ENCODE measurements at regions not wholly inside any gene's neighbourhood (a gene's known extent, or its start where the extent isn't known, plus 50 kb on each side); places are given as distances from the start of the nearest gene placed in this dataset.

DNA sequence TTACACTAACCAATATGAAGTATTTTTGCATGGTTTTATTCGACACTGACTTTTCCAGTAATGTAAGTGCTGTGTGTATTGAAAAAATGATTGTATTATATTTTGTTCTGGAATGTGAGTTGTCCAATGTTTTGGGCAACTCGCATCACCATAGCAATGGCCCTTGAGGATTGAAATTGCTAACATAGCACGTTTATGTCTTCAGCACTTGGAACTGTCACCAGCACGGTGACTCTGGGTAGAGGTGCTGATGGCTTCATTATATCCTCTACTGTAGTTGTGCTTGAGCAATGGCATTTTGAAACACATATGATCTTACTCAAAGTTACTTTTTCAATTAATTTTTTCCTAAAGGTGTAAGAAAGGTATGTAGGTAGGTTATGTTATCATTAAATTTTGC is 271.5 kb downstream of the ACTR3 start:
- Histone ChIP-seq H3K4me3 (no peak overlapping the region), H3K36me3 (ENCODE audit: low read depth) (no peaks in the 10 kb centered on the region), H3K9me3 (no peaks in the 10 kb centered on the region), H3K4me1 (ENCODE audit: low read depth) (no peaks in the 10 kb centered on the region)
- TF ChIP-seq, protein P1, sequence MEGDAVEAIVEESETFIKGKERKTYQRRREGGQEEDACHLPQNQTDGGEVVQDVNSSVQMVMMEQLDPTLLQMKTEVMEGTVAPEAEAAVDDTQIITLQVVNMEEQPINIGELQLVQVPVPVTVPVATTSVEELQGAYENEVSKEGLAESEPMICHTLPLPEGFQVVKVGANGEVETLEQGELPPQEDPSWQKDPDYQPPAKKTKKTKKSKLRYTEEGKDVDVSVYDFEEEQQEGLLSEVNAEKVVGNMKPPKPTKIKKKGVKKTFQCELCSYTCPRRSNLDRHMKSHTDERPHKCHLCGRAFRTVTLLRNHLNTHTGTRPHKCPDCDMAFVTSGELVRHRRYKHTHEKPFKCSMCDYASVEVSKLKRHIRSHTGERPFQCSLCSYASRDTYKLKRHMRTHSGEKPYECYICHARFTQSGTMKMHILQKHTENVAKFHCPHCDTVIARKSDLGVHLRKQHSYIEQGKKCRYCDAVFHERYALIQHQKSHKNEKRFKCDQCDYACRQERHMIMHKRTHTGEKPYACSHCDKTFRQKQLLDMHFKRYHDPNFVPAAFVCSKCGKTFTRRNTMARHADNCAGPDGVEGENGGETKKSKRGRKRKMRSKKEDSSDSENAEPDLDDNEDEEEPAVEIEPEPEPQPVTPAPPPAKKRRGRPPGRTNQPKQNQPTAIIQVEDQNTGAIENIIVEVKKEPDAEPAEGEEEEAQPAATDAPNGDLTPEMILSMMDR (IDR thresholded peaks at IDR 0.05) = no peak
- DNase-seq (no peak), ATAC-seq (no peak)
- intact Hi-C loops (cut with DNase I, micrococcal nuclease) = no loop called here

DNA sequence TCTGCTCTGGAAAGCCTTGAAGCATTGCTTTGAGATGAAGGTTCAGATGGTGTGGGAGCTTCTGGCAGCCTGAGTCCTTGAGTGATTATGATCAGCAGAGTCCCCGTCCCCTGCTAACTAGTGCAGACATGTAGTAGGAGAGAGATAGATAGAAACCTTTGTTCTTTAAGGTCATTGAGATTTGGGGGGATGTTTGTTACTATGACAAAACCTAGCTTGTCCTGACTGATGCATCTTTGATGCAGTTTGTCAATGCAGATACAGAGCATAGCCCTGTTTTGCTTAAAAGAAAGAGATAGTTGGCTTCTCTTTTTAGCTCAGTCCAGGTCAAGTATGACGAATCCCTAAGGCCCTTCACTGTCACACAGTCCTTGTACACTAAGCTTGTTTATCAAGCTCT is 274.6 kb upstream of the DPP10 start:
- no peaks in the 10 kb centered on the region for H3K9me3 ChIP-seq
- H3K36me3 ChIP-seq (ENCODE audit: low read depth) = no peaks in the 10 kb centered on the region
- no peaks in the 10 kb centered on the region for H3K4me1 ChIP-seq (ENCODE audit: low read depth)
- H3K4me3 ChIP-seq = no peak overlapping the region
- ATAC-seq = no peak
- intact Hi-C loops (cut with DNase I, micrococcal nuclease) = no loop called here
- DNase-seq = no peak
- TF ChIP-seq, protein P1 (IDR thresholded peaks at IDR 0.05) = no peak

DNA sequence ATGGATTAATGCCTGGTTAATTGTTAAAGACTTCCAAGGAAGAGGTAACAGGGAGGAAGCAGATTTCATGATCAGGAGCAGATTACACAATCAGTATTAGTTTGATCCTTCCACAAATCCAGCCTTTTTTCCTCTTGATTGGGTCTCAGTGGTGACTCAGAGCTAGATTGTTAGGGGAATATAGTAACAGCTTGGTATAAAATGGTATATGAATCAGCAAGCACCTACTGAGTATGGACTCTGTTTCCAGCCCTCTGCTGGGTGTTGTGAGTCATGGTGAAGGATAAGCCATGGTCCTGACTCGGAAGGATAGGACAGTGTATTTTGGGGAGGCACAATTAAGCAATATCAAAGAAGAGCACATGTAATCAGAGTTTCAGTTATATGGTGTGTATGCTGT is 272.4 kb upstream of the DPP10 start:
- intact Hi-C loops (cut with DNase I, micrococcal nuclease) = no loop called here
- Histone ChIP-seq H3K4me1 (ENCODE audit: low read depth) (no peaks in the 10 kb centered on the region), H3K36me3 (ENCODE audit: low read depth) (no peaks in the 10 kb centered on the region), H3K9me3 (no peaks in the 10 kb centered on the region), H3K4me3 (no peak overlapping the region)
- ATAC-seq (peak; percentile 38), DNase-seq (no peak)
- TF ChIP-seq, protein P1 (IDR thresholded peaks at IDR 0.05) = no peak

DNA sequence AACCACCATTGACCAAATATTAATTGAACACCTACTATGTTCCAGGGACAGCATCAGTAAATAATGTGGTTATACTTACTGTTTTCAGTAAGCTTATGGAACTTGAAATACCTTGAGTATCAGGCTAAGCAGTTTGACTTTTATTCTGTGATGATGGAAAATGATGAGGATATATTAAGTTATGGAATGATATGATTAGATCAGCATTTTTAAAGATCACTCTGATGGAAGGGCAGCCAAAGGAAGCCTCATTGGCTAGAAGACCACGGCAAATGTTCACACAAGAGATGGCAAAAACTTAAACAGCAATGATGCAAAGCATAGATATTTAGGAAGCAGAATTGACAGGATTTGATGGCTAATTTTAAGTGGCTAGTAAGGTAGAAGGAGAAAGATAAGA is 266.9 kb upstream of the DPP10 start:
- DNase-seq (no peak), ATAC-seq (no peak)
- intact Hi-C loops (cut with DNase I, micrococcal nuclease) = no loop called here
- TF ChIP-seq, protein P1 (IDR thresholded peaks at IDR 0.05) = no peak
- Histone ChIP-seq H3K4me3 (no peak overlapping the region), H3K36me3 (ENCODE audit: low read depth) (no peaks in the 10 kb centered on the region), H3K9me3 (no peaks in the 10 kb centered on the region), H3K4me1 (ENCODE audit: low read depth) (no peaks in the 10 kb centered on the region)

DNA sequence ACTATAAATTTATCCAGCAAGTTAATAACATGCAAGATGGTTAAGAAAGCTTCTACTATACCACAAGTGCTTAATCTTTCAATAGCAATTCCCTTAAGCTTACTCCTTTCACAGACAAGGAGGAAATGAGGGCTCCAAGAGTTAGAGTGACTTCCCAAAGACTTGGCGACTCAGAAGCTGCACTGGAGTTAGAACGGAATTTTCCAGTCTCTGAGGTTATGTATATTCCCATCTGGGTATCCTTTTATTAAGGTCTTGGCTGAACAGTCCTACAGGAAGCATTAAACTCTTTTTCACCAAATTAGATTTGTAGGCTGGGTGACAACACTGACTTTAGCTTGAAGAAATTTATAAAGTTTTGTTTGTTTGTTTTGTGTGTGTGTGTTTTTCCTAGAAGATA is 256.9 kb upstream of the DPP10 start:
- intact Hi-C loops (cut with DNase I, micrococcal nuclease) = no loop called here
- Histone ChIP-seq H3K4me1 (ENCODE audit: low read depth) (no peaks in the 10 kb centered on the region), H3K9me3 (peaks cover 3% of the 10 kb centered on the region), H3K4me3 (no peak overlapping the region), H3K36me3 (ENCODE audit: low read depth) (no peaks in the 10 kb centered on the region)
- DNase-seq = no peak
- no peak for ATAC-seq
- TF ChIP-seq, protein P1 (IDR thresholded peaks at IDR 0.05) = no peak

DNA sequence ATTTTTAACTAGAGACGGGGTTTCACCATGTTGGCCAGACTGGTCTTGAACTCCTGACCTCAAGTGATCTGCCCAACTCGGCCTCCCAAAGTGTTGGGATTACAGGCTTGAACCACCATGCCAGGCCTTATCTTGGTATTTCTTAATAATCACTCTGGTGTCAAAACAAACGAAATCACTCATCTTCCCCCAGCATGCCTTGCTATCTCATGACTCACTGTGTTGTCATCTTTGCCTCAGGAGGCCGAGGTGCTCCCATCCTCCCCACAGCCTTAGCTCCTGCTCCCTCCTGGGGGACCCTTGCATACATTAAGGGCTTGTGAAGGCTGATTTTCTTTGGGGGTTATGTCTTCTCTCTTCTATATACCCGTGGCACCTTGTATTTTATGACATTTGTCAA is 250.1 kb upstream of the DPP10 start:
- DNase-seq = no peak

More for the DNA sequence above, 250.1 kb upstream of the DPP10 start:
- TF ChIP-seq, protein P1 (IDR thresholded peaks at IDR 0.05) = no peak
- H3K4me1 ChIP-seq (ENCODE audit: low read depth) = no peaks in the 10 kb centered on the region
- ATAC-seq = no peak
- intact Hi-C loops (cut with DNase I, micrococcal nuclease) = no loop called here
- H3K4me3 ChIP-seq = no peak overlapping the region
- no peaks in the 10 kb centered on the region for H3K36me3 ChIP-seq (ENCODE audit: low read depth)
- no peaks in the 10 kb centered on the region for H3K9me3 ChIP-seq
